ENCODE measurements at regions not wholly inside any gene's neighbourhood (a gene's known extent, or its start where the extent isn't known, plus 50 kb on each side); places are given as distances from the start of the nearest gene placed in this dataset.

DNA sequence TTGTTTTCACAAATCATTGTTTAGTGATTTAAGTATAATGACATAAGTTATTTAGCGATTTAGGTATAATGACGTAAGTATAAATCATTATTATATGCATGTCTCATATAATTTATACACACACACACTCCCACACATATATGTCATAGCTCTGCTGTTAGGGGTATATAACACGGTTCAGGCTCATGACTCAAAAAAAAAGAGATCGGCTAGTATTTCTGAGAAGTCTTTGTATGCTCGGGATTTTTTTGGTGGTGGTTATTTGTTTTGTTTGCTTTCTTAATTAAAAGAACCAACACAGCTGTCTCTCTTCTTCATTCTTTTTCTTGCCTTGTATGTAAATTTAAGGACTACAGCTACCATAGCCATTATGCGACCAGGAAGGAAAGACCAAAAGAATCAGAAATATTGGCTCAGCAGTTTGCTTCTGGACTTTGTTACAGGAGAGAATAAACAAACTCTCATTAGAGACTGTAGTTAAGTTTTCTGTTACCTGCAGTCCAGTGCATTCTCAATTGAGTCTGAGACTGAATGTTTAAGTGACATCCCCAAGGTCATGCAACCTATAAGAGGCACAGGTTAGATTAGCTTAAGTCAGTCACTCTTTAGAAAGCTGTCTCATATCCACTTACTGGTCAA lies 83.2 kb upstream of the NREP start:
- ATAC-seq, result no peak
- intact Hi-C loops (cut with DNase I; ENCODE audit: low total_unique reads), result no loop called here

DNA sequence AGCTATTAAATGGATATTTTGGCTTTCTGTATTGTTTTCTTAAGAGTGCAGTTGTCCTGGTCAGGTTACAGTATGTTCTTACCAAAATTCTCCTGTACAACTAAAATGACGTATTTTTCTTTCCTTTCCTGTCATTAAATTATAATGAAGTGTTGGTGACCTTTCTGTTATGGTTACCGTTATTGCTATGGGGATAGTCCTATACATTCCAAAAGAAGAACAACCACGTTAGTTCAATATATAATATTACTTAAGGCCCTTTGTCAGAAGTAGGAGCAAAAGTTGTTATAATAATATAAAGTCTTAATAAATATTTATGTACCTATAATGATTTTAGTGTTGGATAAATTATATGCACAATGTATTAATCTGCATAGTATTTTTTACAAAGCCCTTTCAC lies 82.4 kb upstream of the NREP start:
- intact Hi-C loops (cut with DNase I; ENCODE audit: low total_unique reads), result no loop called here
- no peaks in the 10 kb centered on the region for H3K9me3 ChIP-seq
- H3K4me3 ChIP-seq, result no peak overlapping the region
- H3K27ac ChIP-seq, result no peak overlapping the region
- TF ChIP-seq, protein P1, sequence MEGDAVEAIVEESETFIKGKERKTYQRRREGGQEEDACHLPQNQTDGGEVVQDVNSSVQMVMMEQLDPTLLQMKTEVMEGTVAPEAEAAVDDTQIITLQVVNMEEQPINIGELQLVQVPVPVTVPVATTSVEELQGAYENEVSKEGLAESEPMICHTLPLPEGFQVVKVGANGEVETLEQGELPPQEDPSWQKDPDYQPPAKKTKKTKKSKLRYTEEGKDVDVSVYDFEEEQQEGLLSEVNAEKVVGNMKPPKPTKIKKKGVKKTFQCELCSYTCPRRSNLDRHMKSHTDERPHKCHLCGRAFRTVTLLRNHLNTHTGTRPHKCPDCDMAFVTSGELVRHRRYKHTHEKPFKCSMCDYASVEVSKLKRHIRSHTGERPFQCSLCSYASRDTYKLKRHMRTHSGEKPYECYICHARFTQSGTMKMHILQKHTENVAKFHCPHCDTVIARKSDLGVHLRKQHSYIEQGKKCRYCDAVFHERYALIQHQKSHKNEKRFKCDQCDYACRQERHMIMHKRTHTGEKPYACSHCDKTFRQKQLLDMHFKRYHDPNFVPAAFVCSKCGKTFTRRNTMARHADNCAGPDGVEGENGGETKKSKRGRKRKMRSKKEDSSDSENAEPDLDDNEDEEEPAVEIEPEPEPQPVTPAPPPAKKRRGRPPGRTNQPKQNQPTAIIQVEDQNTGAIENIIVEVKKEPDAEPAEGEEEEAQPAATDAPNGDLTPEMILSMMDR (IDR thresholded peaks at IDR 0.05 in 4 of 5, conservative IDR thresholded peaks at IDR 0.05 in 1 of 5), result no peak
- no peak for TF ChIP-seq POLR2A (IDR thresholded peaks at IDR 0.05)
- ATAC-seq (no peak), DNase-seq (no peak)
- H3K36me3 ChIP-seq, result no peaks in the 10 kb centered on the region
- H3K4me1 ChIP-seq, result no peaks in the 10 kb centered on the region
- no peaks in the 10 kb centered on the region for H3K27me3 ChIP-seq
- in situ Hi-C loops (cut with MboI; ENCODE audit: low sequenced_read_pairs in 4 of 4), result no loop called here

More for the DNA sequence above, 83.2 kb upstream of the NREP start:
- in situ Hi-C loops (cut with MboI; ENCODE audit: low sequenced_read_pairs in 4 of 4), result no loop called here
- Histone ChIP-seq H3K9me3 (no peaks in the 10 kb centered on the region), H3K4me3 (no peak overlapping the region), H3K27me3 (no peaks in the 10 kb centered on the region), H3K27ac (no peak overlapping the region), H3K36me3 (no peaks in the 10 kb centered on the region), H3K4me1 (no peaks in the 10 kb centered on the region)
- no peak for DNase-seq
- TF ChIP-seq POLR2A (IDR thresholded peaks at IDR 0.05), result no peak
- TF ChIP-seq, protein P1 (IDR thresholded peaks at IDR 0.05 in 4 of 5, conservative IDR thresholded peaks at IDR 0.05 in 1 of 5), result no peak

DNA sequence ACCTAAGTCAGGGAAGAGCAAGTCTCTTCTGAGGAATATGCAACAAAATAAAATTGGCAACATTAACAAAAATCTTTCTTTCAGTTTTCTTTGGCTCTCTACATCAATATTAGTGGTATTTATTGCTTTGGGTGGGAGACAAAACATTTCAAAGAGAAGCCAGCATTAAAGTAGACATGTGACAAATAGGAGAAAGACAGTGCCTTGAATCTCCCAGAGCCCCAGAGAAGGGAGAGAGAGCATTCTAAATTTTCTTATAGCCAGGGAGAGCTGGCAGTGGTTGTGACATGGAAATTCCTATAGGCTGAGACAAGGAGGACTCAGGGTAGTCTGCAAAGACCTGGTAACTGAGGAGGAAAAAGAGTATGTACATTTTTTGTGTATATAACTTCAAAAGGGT lies 79.4 kb upstream of the NREP start:
- Histone ChIP-seq H3K36me3 (no peaks in the 10 kb centered on the region), H3K4me3 (no peak overlapping the region), H3K9me3 (no peaks in the 10 kb centered on the region), H3K27ac (no peak overlapping the region), H3K4me1 (no peaks in the 10 kb centered on the region), H3K27me3 (no peaks in the 10 kb centered on the region)
- ATAC-seq (no peak), DNase-seq (no peak)
- TF ChIP-seq, protein P1 (IDR thresholded peaks at IDR 0.05 in 4 of 5, conservative IDR thresholded peaks at IDR 0.05 in 1 of 5), result no peak
- no peak for TF ChIP-seq POLR2A (IDR thresholded peaks at IDR 0.05)
- in situ Hi-C loops (cut with MboI; ENCODE audit: low sequenced_read_pairs in 4 of 4) (no loop called here), intact Hi-C loops (cut with DNase I; ENCODE audit: low total_unique reads) (no loop called here)

DNA sequence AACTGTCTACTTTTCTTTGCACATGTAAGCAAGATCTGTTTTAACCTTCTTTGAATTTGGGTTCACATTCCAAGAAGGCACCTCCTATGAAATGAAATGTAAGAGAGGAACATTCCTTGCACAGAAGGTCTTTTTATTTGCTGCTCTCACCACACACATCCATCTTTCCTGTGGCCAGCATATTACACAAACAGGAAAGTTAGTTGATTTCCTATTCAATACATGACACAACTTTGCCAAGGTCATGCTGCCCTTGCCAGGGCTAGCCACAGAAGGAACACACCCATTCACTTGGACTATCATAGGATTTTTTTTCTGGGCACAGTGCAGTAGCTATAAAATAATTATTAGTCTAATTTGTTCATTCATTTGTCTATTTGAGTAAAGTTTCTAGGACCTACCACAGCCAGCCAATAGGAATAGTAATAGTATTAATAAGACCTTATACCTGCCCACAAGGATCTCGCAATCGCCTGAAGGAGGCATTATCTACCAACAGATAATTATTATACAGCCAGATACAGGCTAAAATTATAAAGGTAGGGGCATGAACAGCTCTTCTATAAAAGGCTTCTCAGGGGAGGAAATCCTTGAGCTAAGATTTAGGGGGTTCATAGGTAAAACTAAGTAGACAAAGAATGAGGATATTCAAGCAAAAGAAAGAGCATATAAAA lies 78.1 kb upstream of the NREP start:
- ATAC-seq (no peak), DNase-seq (no peak)
- H3K27me3 ChIP-seq, result no peaks in the 10 kb centered on the region
- TF ChIP-seq POLR2A (IDR thresholded peaks at IDR 0.05), result no peak
- TF ChIP-seq, protein P1 (IDR thresholded peaks at IDR 0.05 in 4 of 5, conservative IDR thresholded peaks at IDR 0.05 in 1 of 5), result no peak
- no peaks in the 10 kb centered on the region for H3K4me1 ChIP-seq
- no peaks in the 10 kb centered on the region for H3K36me3 ChIP-seq
- intact Hi-C loops (cut with DNase I; ENCODE audit: low total_unique reads) (no loop called here), in situ Hi-C loops (cut with MboI; ENCODE audit: low sequenced_read_pairs in 4 of 4) (no loop called here)
- no peaks in the 10 kb centered on the region for H3K9me3 ChIP-seq
- no peak overlapping the region for H3K27ac ChIP-seq
- no peak overlapping the region for H3K4me3 ChIP-seq
